ENCODE measurements at regions not wholly inside any gene's neighbourhood (a gene's known extent, or its start where the extent isn't known, plus 50 kb on each side); places are given as distances from the start of the nearest gene placed in this dataset.

GRCh38 chr7:25557379-25557917 is 329.2 kb upstream of the NPVF start:
- TF ChIP-seq, protein P1, sequence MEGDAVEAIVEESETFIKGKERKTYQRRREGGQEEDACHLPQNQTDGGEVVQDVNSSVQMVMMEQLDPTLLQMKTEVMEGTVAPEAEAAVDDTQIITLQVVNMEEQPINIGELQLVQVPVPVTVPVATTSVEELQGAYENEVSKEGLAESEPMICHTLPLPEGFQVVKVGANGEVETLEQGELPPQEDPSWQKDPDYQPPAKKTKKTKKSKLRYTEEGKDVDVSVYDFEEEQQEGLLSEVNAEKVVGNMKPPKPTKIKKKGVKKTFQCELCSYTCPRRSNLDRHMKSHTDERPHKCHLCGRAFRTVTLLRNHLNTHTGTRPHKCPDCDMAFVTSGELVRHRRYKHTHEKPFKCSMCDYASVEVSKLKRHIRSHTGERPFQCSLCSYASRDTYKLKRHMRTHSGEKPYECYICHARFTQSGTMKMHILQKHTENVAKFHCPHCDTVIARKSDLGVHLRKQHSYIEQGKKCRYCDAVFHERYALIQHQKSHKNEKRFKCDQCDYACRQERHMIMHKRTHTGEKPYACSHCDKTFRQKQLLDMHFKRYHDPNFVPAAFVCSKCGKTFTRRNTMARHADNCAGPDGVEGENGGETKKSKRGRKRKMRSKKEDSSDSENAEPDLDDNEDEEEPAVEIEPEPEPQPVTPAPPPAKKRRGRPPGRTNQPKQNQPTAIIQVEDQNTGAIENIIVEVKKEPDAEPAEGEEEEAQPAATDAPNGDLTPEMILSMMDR (IDR thresholded peaks at IDR 0.05), result no peak
- no peak for TF ChIP-seq POLR2A (IDR thresholded peaks at IDR 0.05)
